HepG2 (cell line): ENCODE measurements at regions not wholly inside any gene's neighbourhood (a gene's known extent, or its start where the extent isn't known, plus 50 kb on each side); places are given as distances from the start of the nearest gene placed in this dataset.

Source experiments
- ATAC-seq: fragments of 200-7000 bp; cut with Tn5 transposase; 3 replicates; pipeline ENCODE4 v1.9.1; 2020; ENCODE audit warnings: mild to moderate bottlenecking, moderate library complexity
- BruUV-seq: library from RNA; stranded (reverse); fragments of 400-500 nt; replicated peaks from 2 replicates; lab custom pipeline; 2021; lab: Mats Ljungman, UMichigan
- CTCF ChIA-PET: fragments of 300-600 bp; formaldehyde crosslinking; extraction: SDS; loops from one replicate; lab custom pipeline; 2021; ENCODE audit warnings: low total read pairs, inconsistent platforms, low intra/inter-chr PET ratio; lab: Yijun Ruan, JAX
- POLR2A ChIA-PET: fragments of 350-600 bp; sonication (Branson Sonifier 250); formaldehyde crosslinking; loops from one replicate; lab custom pipeline; 2020; ENCODE audit warnings: antibody characterized with exemption, inconsistent platforms; lab: Yijun Ruan, JAX
- DNase-seq: peaks from one replicate; pipeline ENCODE4 v3.0.0-alpha.2; 2015; ENCODE audit warnings: low spot score
- FAIRE-seq: peaks from 3 replicates; lab custom pipeline; 2011; peaks lifted over from hg19 to GRCh38; lab: Jason Lieb, UNC
- H2AFZ ChIP-seq: one replicate; pipeline ENCODE4 v1.6.1; 2011; ENCODE audit warnings: low read length, inconsistent platforms
- H3K27ac ChIP-seq: fragments of 300-600 bp; 3 replicates; pipeline ENCODE4 v1.8.0; 2011; ENCODE audit warnings: mixed run types, mild to moderate bottlenecking, mixed read lengths, low read length, inconsistent platforms; ENCODE audit not compliant: insufficient read depth; ENCODE audit errors: extremely low read length
- H3K27me3 ChIP-seq, 2 experiments: fragments of 200-600 bp in 1 of 2; 2 replicates in 1 of 2; 3 replicates in 1 of 2; pipeline versions ENCODE4 v1.6.0 to v1.8.0; 2011; ENCODE audit warnings: low read length in 2 of 2, mild to moderate bottlenecking in 2 of 2, moderate library complexity in 2 of 2, inconsistent platforms in 1 of 2; ENCODE audit not compliant: insufficient read depth in 2 of 2, control insufficient read depth in 1 of 2
- H3K36me3 ChIP-seq, 2 experiments: fragments of 200-600 bp in 1 of 2; replicated peaks in 1 of 2; 2 replicates in 1 of 2; 3 replicates in 1 of 2; pipeline versions ENCODE4 v1.5.1 to v1.8.0; 2011; ENCODE audit warnings: low read length in 2 of 2, inconsistent platforms in 1 of 2; ENCODE audit not compliant: insufficient read depth in 2 of 2, control insufficient read depth in 1 of 2
- H3K4me1 ChIP-seq: 2 replicates; pipeline ENCODE4 v1.5.1; 2012; ENCODE audit warnings: low read length, inconsistent platforms; ENCODE audit not compliant: insufficient read depth
- H3K4me2 ChIP-seq: 2 replicates; pipeline ENCODE4 v1.6.0; 2011; ENCODE audit warnings: low read depth, low read length, inconsistent platforms
- H3K4me3 ChIP-seq, 3 experiments: fragments of 200-600 bp in 1 of 3; sonication (generic), shearing (Covaris generic) in 1 of 3; replicated peaks in 1 of 3; 2 replicates each; pipeline ENCODE4 v1.5.1; 2011 to 2016; ENCODE audit warnings: low read length in 3 of 3, inconsistent platforms in 2 of 3, low read depth in 2 of 3, mild to moderate bottlenecking in 2 of 3, control low read depth in 1 of 3, mixed read lengths in 1 of 3; ENCODE audit not compliant: insufficient read depth in 1 of 3
- H3K79me2 ChIP-seq: one replicate; pipeline ENCODE4 v1.6.1; 2011; ENCODE audit warnings: low read length, inconsistent platforms; ENCODE audit not compliant: insufficient read depth
- H3K9ac ChIP-seq: 2 replicates; pipeline ENCODE4 v1.6.0; 2011; ENCODE audit warnings: mild to moderate bottlenecking, low read depth, low read length, inconsistent platforms; ENCODE audit not compliant: insufficient read depth
- H3K9me3 ChIP-seq: 2 replicates; pipeline ENCODE4 v1.5.1; 2012; ENCODE audit warnings: mild to moderate bottlenecking, low read length
- H4K20me1 ChIP-seq: 2 replicates; pipeline ENCODE4 v1.6.0; 2011; ENCODE audit warnings: inconsistent platforms, mild to moderate bottlenecking, low read length, moderate library complexity; ENCODE audit not compliant: insufficient read depth
- ARID2 ChIP-seq: sonication (generic); formaldehyde crosslinking; IDR thresholded peaks from 2 replicates; pipeline ENCODE4 v1.8.1; 2022; ENCODE audit warnings: mild to moderate bottlenecking, missing genetic modification reagents, borderline replicate concordance
- CREB1 ChIP-seq, 2 experiments: fragments of 450-650 bp in 1 of 2; IDR thresholded peaks; 2 replicates each; pipeline ENCODE4 v1.6.1; 2016 to 2017; ENCODE audit warnings: control low read depth in 1 of 2, mild to moderate bottlenecking in 1 of 2, missing compliant biosample characterization in 1 of 2, missing genetic modification characterization in 1 of 2
- KDM5A ChIP-seq: fragments of 200-600 bp; sonication (generic); IDR thresholded peaks from 2 replicates; pipeline ENCODE4 v1.7.0; 2018; ENCODE audit warnings: antibody characterized with exemption, mild to moderate bottlenecking, low read length, borderline replicate concordance
- MZF1 ChIP-seq: sonication (generic); formaldehyde crosslinking; IDR thresholded peaks from 2 replicates; pipeline ENCODE4 v1.8.1; 2023; ENCODE audit warnings: mild to moderate bottlenecking, missing genetic modification reagents, borderline replicate concordance
- SCMH1 ChIP-seq: sonication (generic); formaldehyde crosslinking; IDR thresholded peaks from 2 replicates; pipeline ENCODE4 v1.9.0; 2021; ENCODE audit warnings: missing genetic modification reagents, mild to moderate bottlenecking, borderline replicate concordance
- TBX2 ChIP-seq: sonication (generic); formaldehyde crosslinking; IDR thresholded peaks from 2 replicates; pipeline ENCODE4 v1.5.0; 2020; ENCODE audit warnings: missing genetic modification reagents, mild to moderate bottlenecking, borderline replicate concordance
- ZBTB26 ChIP-seq: IDR thresholded peaks from 2 replicates; pipeline ENCODE4 v1.6.1; 2016; ENCODE audit warnings: missing compliant biosample characterization, missing genetic modification reagents, borderline replicate concordance
- ZFP36L1 ChIP-seq: sonication (generic); formaldehyde crosslinking; IDR thresholded peaks from 2 replicates; pipeline ENCODE4 v1.8.0; 2022; ENCODE audit warnings: mild to moderate bottlenecking, missing genetic modification reagents, moderate library complexity
- ZMYM2 ChIP-seq: sonication (generic); formaldehyde crosslinking; IDR thresholded peaks from 2 replicates; pipeline ENCODE4 v1.8.0; 2022; ENCODE audit warnings: mild to moderate bottlenecking, missing genetic modification reagents
- ZNF549 ChIP-seq: sonication (generic); formaldehyde crosslinking; IDR thresholded peaks from 2 replicates; pipeline ENCODE4 v1.5.0; 2020; ENCODE audit warnings: missing genetic modification reagents
- WGBS: methylation state at CpG from one replicate; pipeline ENCODE4 v1.1.6; 2017; ENCODE audit warnings: low lambda C conversion rate; 5-methylcytosine and 5-hydroxymethylcytosine counted together
- in situ Hi-C: cut with HindIII; loops from 2 replicates; pipeline ENCODE4 v1.10.0; 2017; ENCODE audit warnings: low pct_unique_long_range_greater_than_20kb; ENCODE audit not compliant: extremely low pct_ligation_motif_present
- intact Hi-C: fragments of 100-400 bp; cut with micrococcal nuclease; formaldehyde crosslinking; loops from one replicate; pipeline ENCODE4 v1.10.0; 2022; ENCODE audit not compliant: unreplicated experiment
- TF ChIP-seq, protein P1 (sequence below): sonication (generic); formaldehyde crosslinking; IDR thresholded peaks from 2 replicates; pipeline ENCODE4 v1.9.0; 2021; ENCODE audit warnings: missing genetic modification reagents, mild to moderate bottlenecking, borderline replicate concordance
- TF ChIP-seq, protein P2 (sequence below): IDR thresholded peaks from 2 replicates; pipeline ENCODE4 v1.6.1; 2016; ENCODE audit warnings: control low read depth

- CTCF ChIA-PET = no interaction called here
- Histone ChIP-seq H3K9me3 (no peaks in the 10 kb centered on the region), H3K4me1 (no peaks in the 10 kb centered on the region), H3K4me3 (no peak overlapping the region), H3K9ac (no peak overlapping the region), H3K27ac (no peak overlapping the region), H3K4me2 (no peak overlapping the region), H2AFZ (no peak overlapping the region), H4K20me1 (no peaks in the 10 kb centered on the region), H3K27me3 (no peaks in the 10 kb centered on the region), H3K36me3 (no peaks in the 10 kb centered on the region), H3K79me2 (no peaks in the 10 kb centered on the region)
- TF ChIP-seq SCMH1 (CRISPR knock-in tag) (no peak), ZNF549 (no peak), MZF1 (CRISPR knock-in tag) (no peak), ARID2 (CRISPR knock-in tag) (no peak), ZBTB26 (CRISPR knock-in tag) (no peak), KDM5A (no peak), ZFP36L1 (CRISPR knock-in tag) (no peak), ZMYM2 (no peak), TBX2 (CRISPR knock-in tag) (no peak), CREB1 (IDR thresholded peaks at IDR 0.05) (no peak), CREB1 (CRISPR knock-in tag; IDR thresholded peaks at IDR 0.05) (no peak)
- TF ChIP-seq, protein P1, sequence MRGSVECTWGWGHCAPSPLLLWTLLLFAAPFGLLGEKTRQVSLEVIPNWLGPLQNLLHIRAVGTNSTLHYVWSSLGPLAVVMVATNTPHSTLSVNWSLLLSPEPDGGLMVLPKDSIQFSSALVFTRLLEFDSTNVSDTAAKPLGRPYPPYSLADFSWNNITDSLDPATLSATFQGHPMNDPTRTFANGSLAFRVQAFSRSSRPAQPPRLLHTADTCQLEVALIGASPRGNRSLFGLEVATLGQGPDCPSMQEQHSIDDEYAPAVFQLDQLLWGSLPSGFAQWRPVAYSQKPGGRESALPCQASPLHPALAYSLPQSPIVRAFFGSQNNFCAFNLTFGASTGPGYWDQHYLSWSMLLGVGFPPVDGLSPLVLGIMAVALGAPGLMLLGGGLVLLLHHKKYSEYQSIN (CRISPR knock-in tag) = no peak
- TF ChIP-seq, protein P2, sequence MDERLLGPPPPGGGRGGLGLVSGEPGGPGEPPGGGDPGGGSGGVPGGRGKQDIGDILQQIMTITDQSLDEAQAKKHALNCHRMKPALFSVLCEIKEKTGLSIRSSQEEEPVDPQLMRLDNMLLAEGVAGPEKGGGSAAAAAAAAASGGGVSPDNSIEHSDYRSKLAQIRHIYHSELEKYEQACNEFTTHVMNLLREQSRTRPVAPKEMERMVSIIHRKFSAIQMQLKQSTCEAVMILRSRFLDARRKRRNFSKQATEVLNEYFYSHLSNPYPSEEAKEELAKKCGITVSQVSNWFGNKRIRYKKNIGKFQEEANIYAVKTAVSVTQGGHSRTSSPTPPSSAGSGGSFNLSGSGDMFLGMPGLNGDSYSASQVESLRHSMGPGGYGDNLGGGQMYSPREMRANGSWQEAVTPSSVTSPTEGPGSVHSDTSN = no peak
- WGBS = 46% methylated on average over 4 of the region's 4 CpGs
- intact Hi-C loops = no loop called here
- ATAC-seq (no peak), DNase-seq (no peak), FAIRE-seq (no peak)
- POLR2A ChIA-PET = no interaction called here
- BruUV-seq = no TSS peak
- in situ Hi-C loops = no loop called here
Observed at GRCh38 chr7:25772802-25773201, 379.2 kb upstream of the NFE2L3 start.
